IMR-90 (cell line): ENCODE measurements at regions not wholly inside any gene's neighbourhood (a gene's known extent, or its start where the extent isn't known, plus 50 kb on each side); places are given as distances from the start of the nearest gene placed in this dataset.

Source experiments
- ATAC-seq: fragments of 200-7000 bp; cut with Tn5 transposase; 2 replicates; pipeline ENCODE4 v1.9.1; 2020; ENCODE audit warnings: low read depth, mild to moderate bottlenecking, moderate library complexity
- BruUV-seq: library from RNA; stranded (reverse); fragments of 400-500 nt; replicated peaks from 2 replicates; lab custom pipeline; 2021; lab: Mats Ljungman, UMichigan
- CTCF ChIA-PET: fragments of 300-600 bp; formaldehyde crosslinking; extraction: SDS; loops from one replicate; lab custom pipeline; 2021; ENCODE audit warnings: antibody characterized with exemption; lab: Yijun Ruan, JAX
- POLR2A ChIA-PET: fragments of 300-600 bp; sonication (Branson Sonifier 250); formaldehyde crosslinking; loops from one replicate; lab custom pipeline; 2022; ENCODE audit warnings: antibody characterized with exemption; ENCODE audit not compliant: unreplicated experiment; lab: Charles Lee
- DNase-seq: peaks from one replicate; pipeline ENCODE4 v3.0.0; 2013
- H2AFZ ChIP-seq: replicated peaks from 2 replicates; pipeline ENCODE3; 2013; ENCODE audit warnings: low read length, mild to moderate bottlenecking; ENCODE audit not compliant: poor library complexity
- H2AK5ac ChIP-seq: 2 replicates; pipeline ENCODE4 v1.6.1; 2013; ENCODE audit warnings: low read depth, low read length, inconsistent platforms
- H2AK9ac ChIP-seq: replicated peaks from 2 replicates; pipeline ENCODE3; 2013; ENCODE audit warnings: mild to moderate bottlenecking, low read depth, low read length, moderate library complexity; ENCODE audit not compliant: poor library complexity
- H2BK120ac ChIP-seq: 2 replicates; pipeline ENCODE4 v1.6.1; 2013; ENCODE audit warnings: low read depth, low read length, inconsistent platforms
- H2BK15ac ChIP-seq: 3 replicates; pipeline ENCODE4 v1.6.1; 2013; ENCODE audit warnings: low read depth, low read length, inconsistent platforms
- H2BK20ac ChIP-seq: 2 replicates; pipeline ENCODE4 v1.6.1; 2013; ENCODE audit warnings: low read depth, mild to moderate bottlenecking, inconsistent platforms, low read length, moderate library complexity
- H2BK5ac ChIP-seq: 2 replicates; pipeline ENCODE4 v1.6.1; 2013; ENCODE audit warnings: mild to moderate bottlenecking, low read depth, low read length, inconsistent platforms; ENCODE audit not compliant: poor library complexity, severe bottlenecking
- H3K14ac ChIP-seq: replicated peaks from 2 replicates; pipeline ENCODE4 v1.6.1; 2013; ENCODE audit warnings: low read depth, low read length, inconsistent platforms
- H3K18ac ChIP-seq: 2 replicates; pipeline ENCODE4 v1.6.1; 2013; ENCODE audit warnings: low read depth, low read length, control low read depth
- H3K23ac ChIP-seq: 2 replicates; pipeline ENCODE4 v1.6.1; 2013; ENCODE audit warnings: low read depth, low read length, inconsistent platforms
- H3K27ac ChIP-seq: 2 replicates; pipeline ENCODE4 v1.5.1; 2013; ENCODE audit warnings: mild to moderate bottlenecking, control low read depth, low read length; ENCODE audit not compliant: insufficient read depth
- H3K27me3 ChIP-seq: 2 replicates; pipeline ENCODE4 v1.6.1; 2013; ENCODE audit warnings: low read length; ENCODE audit not compliant: control insufficient read depth, insufficient read depth
- H3K36me3 ChIP-seq: 2 replicates; pipeline ENCODE4 v1.6.1; 2013; ENCODE audit warnings: low read length, mixed read lengths; ENCODE audit not compliant: control insufficient read depth, insufficient read depth
- H3K4ac ChIP-seq: 2 replicates; pipeline ENCODE4 v1.6.1; 2013; ENCODE audit warnings: low read depth, low read length, inconsistent platforms
- H3K4me1 ChIP-seq: 2 replicates; pipeline ENCODE4 v1.6.1; 2013; ENCODE audit warnings: low read length, mixed read lengths; ENCODE audit not compliant: control insufficient read depth, insufficient read depth
- H3K4me2 ChIP-seq: 2 replicates; pipeline ENCODE4 v1.6.1; 2013; ENCODE audit warnings: low read depth, mild to moderate bottlenecking, control low read depth, low read length, moderate library complexity
- H3K4me3 ChIP-seq: 2 replicates; pipeline ENCODE4 v1.5.1; 2013; ENCODE audit warnings: low read depth, mild to moderate bottlenecking, control low read depth, low read length, moderate library complexity; ENCODE audit not compliant: insufficient read depth
- H3K56ac ChIP-seq: 2 replicates; pipeline ENCODE4 v1.6.1; 2013; ENCODE audit warnings: low read length, inconsistent platforms; ENCODE audit not compliant: insufficient read depth; ENCODE audit errors: extremely low read depth
- H3K79me1 ChIP-seq, 2 experiments: 2 replicates each; pipeline ENCODE4 v1.6.1; 2013; ENCODE audit warnings: low read length in 2 of 2, inconsistent platforms in 1 of 2, low read depth in 1 of 2
- H3K9ac ChIP-seq: 2 replicates; pipeline ENCODE4 v1.6.1; 2013; ENCODE audit warnings: low read depth, low read length, control low read depth
- H3K9me1 ChIP-seq: 2 replicates; pipeline ENCODE4 v1.6.1; 2013; ENCODE audit warnings: low read length, inconsistent platforms; ENCODE audit not compliant: insufficient read depth
- H3K9me3 ChIP-seq: 2 replicates; pipeline ENCODE4 v1.6.1; 2013; ENCODE audit warnings: low read length; ENCODE audit not compliant: control insufficient read depth, insufficient read depth
- H4K20me1 ChIP-seq: 2 replicates; pipeline ENCODE4 v1.6.1; 2013; ENCODE audit warnings: low read length, inconsistent platforms; ENCODE audit not compliant: insufficient read depth
- H4K5ac ChIP-seq: 2 replicates; pipeline ENCODE4 v1.6.1; 2013; ENCODE audit warnings: mild to moderate bottlenecking, low read depth, low read length, control low read depth
- H4K8ac ChIP-seq, 2 experiments: 2 replicates each; pipeline ENCODE4 v1.6.1; 2013; ENCODE audit warnings: low read depth in 2 of 2, low read length in 2 of 2, control low read depth in 1 of 2, inconsistent platforms in 1 of 2
- H4K91ac ChIP-seq: 2 replicates; pipeline ENCODE4 v1.6.1; 2013; ENCODE audit warnings: low read depth, low read length, inconsistent platforms; ENCODE audit not compliant: insufficient read depth
- BHLHE40 ChIP-seq: fragments of 150-350 bp; IDR thresholded peaks from 2 replicates; pipeline ENCODE4 v1.6.1; 2016; ENCODE audit warnings: mild to moderate bottlenecking, low read depth, low read length
- CEBPB ChIP-seq: IDR thresholded peaks from 2 replicates; pipeline ENCODE4 v1.6.1; 2012; ENCODE audit warnings: low read depth, low read length, improper control_type of control experiment
- CTCF ChIP-seq: conservative IDR thresholded peaks from 2 replicates; pipeline ENCODE4 v1.5.1; 2012; ENCODE audit warnings: mild to moderate bottlenecking, low read depth, low read length, improper control_type of control experiment
- ELK1 ChIP-seq: fragments of 150-350 bp; IDR thresholded peaks from 2 replicates; pipeline ENCODE4 v1.6.1; 2016; ENCODE audit warnings: low read depth, mild to moderate bottlenecking, low read length, moderate library complexity, borderline replicate concordance
- FOS ChIP-seq: fragments of 150-350 bp; IDR thresholded peaks from 2 replicates; pipeline ENCODE4 v1.6.1; 2016; ENCODE audit warnings: low read depth, low read length
- MAFK ChIP-seq: IDR thresholded peaks from 2 replicates; pipeline ENCODE4 v1.6.1; 2012; ENCODE audit warnings: low read depth, low read length, improper control_type of control experiment
- MAZ ChIP-seq: IDR thresholded peaks from 2 replicates; pipeline ENCODE4 v1.6.1; 2012; ENCODE audit warnings: low read depth, mild to moderate bottlenecking, low read length, improper control_type of control experiment, moderate library complexity, borderline replicate concordance
- MXI1 ChIP-seq: IDR thresholded peaks from 2 replicates; pipeline ENCODE4 v1.6.1; 2012; ENCODE audit warnings: low read depth, mild to moderate bottlenecking, low read length, moderate library complexity, borderline replicate concordance
- NFE2L2 ChIP-seq: fragments of 150-350 bp; IDR thresholded peaks from 2 replicates; pipeline ENCODE4 v1.6.1; 2016; ENCODE audit warnings: low read depth, mild to moderate bottlenecking, low read length
- POLR2A ChIP-seq: IDR thresholded peaks from 2 replicates; pipeline ENCODE4 v1.6.1; 2012; ENCODE audit warnings: mild to moderate bottlenecking, low read depth, low read length
- RAD21 ChIP-seq: IDR thresholded peaks from 2 replicates; pipeline ENCODE4 v1.6.1; 2012; ENCODE audit warnings: low read length, improper control_type of control experiment
- RCOR1 ChIP-seq: IDR thresholded peaks from 2 replicates; pipeline ENCODE4 v1.6.1; 2012; ENCODE audit warnings: mild to moderate bottlenecking, low read length, improper control_type of control experiment; ENCODE audit not compliant: insufficient replicate concordance
- RFX5 ChIP-seq: IDR thresholded peaks from 2 replicates; pipeline ENCODE4 v1.8.0; 2012; ENCODE audit warnings: low read depth, mild to moderate bottlenecking, low read length, moderate library complexity
- SMC3 ChIP-seq: fragments of 150-350 bp; IDR thresholded peaks from 2 replicates; pipeline ENCODE4 v1.6.1; 2016; ENCODE audit warnings: low read depth, mild to moderate bottlenecking, antibody characterized with exemption, low read length, moderate library complexity
- USF2 ChIP-seq: fragments of 150-350 bp; IDR thresholded peaks from 2 replicates; pipeline ENCODE4 v1.6.1; 2017; ENCODE audit warnings: mild to moderate bottlenecking, antibody characterized with exemption, low read length, low read depth
- WGBS, 2 experiments: methylation state at CpG; one replicate each; pipeline versions ENCODE4 v1.1.5 to v1.1.7; 2013; ENCODE audit warnings: missing lambda C conversion rate in 2 of 2; ENCODE audit not compliant: insufficient read length in 1 of 2; ENCODE audit errors: extremely low coverage in 2 of 2; 5-methylcytosine and 5-hydroxymethylcytosine counted together
- dilution Hi-C: fragments of 300-500 bp; cut with HindIII; formaldehyde crosslinking; loops from one replicate; pipeline ENCODE4 v1.14.3; 2018; ENCODE audit warnings: low sequenced_read_pairs; ENCODE audit not compliant: unreplicated experiment
- in situ Hi-C: fragments of 300-500 bp; cut with MboI; formaldehyde crosslinking; loops from 3 replicates; pipeline ENCODE4 v1.14.3; 2019; ENCODE audit warnings: low sequenced_read_pairs, inconsistent platforms, mixed read lengths
- intact Hi-C: fragments of 100-400 bp; cut with micrococcal nuclease; formaldehyde crosslinking; loops from 2 replicates; pipeline ENCODE4 v1.10.0; 2022

GRCh38 chr5:56478062-56478461 lies 244.9 kb upstream of the ANKRD55 start:
- no TSS peak for BruUV-seq
- no peak overlapping the region for H4K5ac ChIP-seq
- H3K9me1 ChIP-seq, result peaks cover 25% of the 10 kb centered on the region
- DNase-seq (no peak), ATAC-seq (no peak)
- peaks cover 29% of the 10 kb centered on the region for H3K4me1 ChIP-seq
- no peaks in the 10 kb centered on the region for H3K9me3 ChIP-seq
- H4K91ac ChIP-seq, result 0 out of 2 replicates have a peak overlapping the region, but pooled peaks have one; percentile 5
- TF ChIP-seq MAFK (no peak), SMC3 (no peak), RFX5 (no peak), MAZ (no peak), BHLHE40 (no peak), POLR2A (no peak), RAD21 (no peak), NFE2L2 (no peak), CEBPB (no peak), FOS (no peak), ELK1 (no peak), USF2 (no peak), CTCF (no peak), MXI1 (no peak), RCOR1 (no peak)
- WGBS, 2 experiments, result no CpG with 5 or more reads among the region's 3 CpGs
- in situ Hi-C loops (no loop called here), intact Hi-C loops (loop anchor here (5.0 kb wide), 2 partner anchors 61 to 121 kb away; no protein-coding TSS in a partner anchor), dilution Hi-C loops (no loop called here)
- no peak overlapping the region for H3K18ac ChIP-seq
- no peak overlapping the region for H2AFZ ChIP-seq
- H3K9ac ChIP-seq, result no peak overlapping the region
- no peak overlapping the region for H4K8ac ChIP-seq
- no peak overlapping the region for H3K14ac ChIP-seq
- no peak overlapping the region for H3K4me3 ChIP-seq
- H2BK15ac ChIP-seq, result 0 out of 3 replicates have a peak overlapping the region, but pooled peaks have one; percentile 12
- H3K56ac ChIP-seq, result no peak overlapping the region; the same call in 1 of the 2 replicates
- no peak overlapping the region for H3K4me2 ChIP-seq
- peak overlapping the region; percentile 51; the same call in 1 of the 2 replicates for H2BK120ac ChIP-seq
- peak overlapping the region; percentile 23; the same call in 1 of the 2 replicates for H2AK5ac ChIP-seq
- H3K36me3 ChIP-seq, result no peaks in the 10 kb centered on the region
- ChIA-PET POLR2A (no interaction called here), CTCF (no interaction called here)
- H4K20me1 ChIP-seq, result no peaks in the 10 kb centered on the region
- H2AK9ac ChIP-seq, result no peak overlapping the region
- no peak overlapping the region for H2BK5ac ChIP-seq
- H3K4ac ChIP-seq, result no peak overlapping the region
- no peaks in the 10 kb centered on the region for H3K27me3 ChIP-seq
- H3K23ac ChIP-seq, result no peak overlapping the region
- H3K27ac ChIP-seq, result no peak overlapping the region
- H2BK20ac ChIP-seq, result 0 out of 2 replicates have a peak overlapping the region, but pooled peaks have one; percentile 48
- H3K79me1 ChIP-seq, result peaks cover 0 to 4% of the 10 kb centered on the region in 2 experiments; a peak in 1 of 4 replicates
